NCI-H82 treated with DMSO at 0.1 percent for 48 hours (cell line): ENCODE measurements at regions not wholly inside any gene's neighbourhood (a gene's known extent, or its start where the extent isn't known, plus 50 kb on each side); places are given as distances from the start of the nearest gene placed in this dataset.
A peak's percentile ranks its signal among the peaks of the same experiment; 100 is the strongest.
"Not testable (repeated sequence)": the region's sequence is repeated elsewhere in the genome, so short reads cannot be mapped to it uniquely, and the experiment has no call there.

ENCODE experiments used
- DNase-seq: peaks from one replicate; lab custom pipeline; 2025; ENCODE audit not compliant: unreplicated experiment; lab: John Stamatoyannopoulos, UW

- no peak for DNase-seq
These were observed 110.7 kb upstream of the GZMB start for GRCh38 chr14:24744641-24745040.

GRCh38 chr14:24741871-24742270 lies 107.9 kb upstream of the GZMB start:
- no peak for DNase-seq

GRCh38 chr14:24735984-24736630 lies 102.1 kb upstream of the GZMB start:
- DNase-seq: no peak

GRCh38 chr14:24734917-24735500 lies 101.0 kb upstream of the GZMB start:
- DNase-seq: peak; percentile 27

GRCh38 chr14:24726480-24726879 lies 92.5 kb upstream of the GZMB start:
- DNase-seq: no peak

GRCh38 chr14:24725311-24725710 lies 91.3 kb upstream of the GZMB start:
- no peak for DNase-seq

GRCh38 chr14:24721775-24722174 lies 87.8 kb upstream of the GZMB start:
- no peak for DNase-seq

GRCh38 chr14:24715239-24715638 lies 81.2 kb upstream of the GZMB start:
- no peak for DNase-seq

GRCh38 chr14:24713404-24713803 lies 79.4 kb upstream of the GZMB start:
- no peak for DNase-seq

- no peak for DNase-seq
These were observed 78.9 kb upstream of the GZMB start for GRCh38 chr14:24712909-24713308.

- no peak for DNase-seq
These were observed 78.4 kb upstream of the GZMB start for GRCh38 chr14:24712374-24712773.

GRCh38 chr14:24710403-24711112 lies 76.6 kb upstream of the GZMB start:
- peak; percentile 2 for DNase-seq

GRCh38 chr14:24708684-24709083 lies 74.7 kb upstream of the GZMB start:
- DNase-seq: no peak

- no peak for DNase-seq
These were observed 72.4 kb upstream of the GZMB start for GRCh38 chr14:24706351-24706750.

GRCh38 chr14:24705840-24706239 lies 71.8 kb upstream of the GZMB start:
- DNase-seq: no peak

- no peak for DNase-seq
These were observed 67.1 kb upstream of the GZMB start for GRCh38 chr14:24701062-24701461.

- DNase-seq: no peak
These were observed 66.5 kb upstream of the GZMB start for GRCh38 chr14:24700511-24700910.

GRCh38 chr14:24699052-24699451 lies 65.1 kb upstream of the GZMB start:
- no peak for DNase-seq

GRCh38 chr14:24696280-24696920 lies 62.4 kb upstream of the GZMB start:
- not testable (repeated sequence) for DNase-seq

GRCh38 chr14:24695265-24696241 lies 61.6 kb upstream of the GZMB start:
- DNase-seq: no peak

- DNase-seq: no peak
These were observed 60.7 kb upstream of the GZMB start for GRCh38 chr14:24694680-24695079.
